HG03066 (cell line): ENCODE measurements at regions not wholly inside any gene's neighbourhood (a gene's known extent, or its start where the extent isn't known, plus 50 kb on each side); places are given as distances from the start of the nearest gene placed in this dataset.
A peak's percentile ranks its signal among the peaks of the same experiment; 100 is the strongest.
"Not testable (repeated sequence)": the region's sequence is repeated elsewhere in the genome, so short reads cannot be mapped to it uniquely, and the experiment has no call there.

Source experiments
- ATAC-seq: cut with Tn5 transposase; IDR thresholded peaks from one replicate; pipeline ENCODE4 v1.9.1; 2021; ENCODE audit warnings: low read depth; ENCODE audit not compliant: unreplicated experiment

DNA sequence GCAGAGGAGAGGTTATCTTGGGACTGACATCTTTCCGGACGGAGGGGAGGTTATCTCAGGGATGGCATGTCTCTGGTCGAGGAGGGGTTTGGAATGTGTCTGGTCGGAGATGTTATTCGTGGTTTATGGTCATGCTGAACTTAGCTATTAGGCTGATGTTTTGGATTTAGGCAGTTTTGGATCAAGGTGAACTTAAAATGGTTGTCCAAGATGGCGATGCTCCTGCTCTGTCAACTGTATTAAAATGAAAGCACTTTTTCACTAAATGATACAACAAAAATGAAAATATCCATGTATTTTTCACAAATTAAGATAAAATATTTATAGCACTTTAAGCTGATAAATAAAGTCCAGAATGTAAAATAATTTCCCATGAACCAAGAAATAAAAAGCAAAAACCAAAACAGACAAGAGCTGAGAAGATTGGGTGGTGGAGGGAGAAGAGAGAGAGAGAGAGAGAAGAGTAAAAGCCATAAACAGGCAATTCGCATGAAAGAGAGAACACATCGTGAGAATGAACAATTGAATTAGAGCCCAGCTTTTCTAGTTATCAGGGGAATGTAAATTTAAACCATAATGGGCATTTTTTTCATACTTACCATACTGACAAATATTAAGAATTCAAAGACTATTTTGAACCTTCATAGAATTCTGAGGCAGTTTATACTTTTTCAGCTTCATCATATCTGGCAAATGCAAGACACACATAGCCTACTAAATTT lies 2236.0 kb upstream of the AGA start:
- ATAC-seq: no peak

DNA sequence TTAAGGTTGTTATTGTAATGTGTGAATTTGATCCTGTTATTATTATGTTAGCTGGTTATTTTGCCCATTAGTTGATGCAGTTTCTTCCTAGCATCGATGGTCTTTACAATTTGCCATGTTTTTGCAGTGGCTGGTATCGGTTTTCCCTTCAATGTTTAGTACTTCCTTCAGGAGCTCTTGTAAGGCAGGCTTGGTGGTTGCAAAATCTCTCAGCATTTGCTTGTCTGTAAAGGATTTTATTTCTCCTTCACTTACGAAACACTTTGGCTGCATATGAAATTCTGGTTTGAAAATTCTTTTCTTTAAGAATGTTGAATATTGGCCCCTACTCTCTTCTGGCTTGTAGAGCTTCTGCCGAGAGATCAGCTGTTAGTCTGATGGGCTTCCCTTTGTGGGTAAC lies 2241.4 kb upstream of the AGA start:
- ATAC-seq: not testable (repeated sequence)

DNA sequence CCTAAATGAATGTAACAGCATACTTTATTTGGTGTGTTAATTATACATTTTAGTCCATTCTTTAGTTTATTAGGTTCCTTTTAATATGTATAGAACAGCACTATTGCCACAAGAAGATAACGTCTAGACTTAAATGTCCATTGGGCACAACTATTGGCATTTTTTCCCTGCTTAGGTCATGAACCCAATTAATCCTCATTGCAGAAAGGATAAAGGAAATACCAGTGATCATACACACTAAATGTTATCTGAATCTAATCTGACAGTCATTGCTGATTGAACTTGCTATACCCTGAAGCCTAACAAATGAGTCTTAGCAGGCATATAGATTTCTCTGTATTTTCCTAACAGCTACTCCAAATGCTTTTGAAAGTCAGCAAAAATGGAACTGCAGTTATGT lies 2250.0 kb upstream of the AGA start:
- ATAC-seq: no peak

DNA sequence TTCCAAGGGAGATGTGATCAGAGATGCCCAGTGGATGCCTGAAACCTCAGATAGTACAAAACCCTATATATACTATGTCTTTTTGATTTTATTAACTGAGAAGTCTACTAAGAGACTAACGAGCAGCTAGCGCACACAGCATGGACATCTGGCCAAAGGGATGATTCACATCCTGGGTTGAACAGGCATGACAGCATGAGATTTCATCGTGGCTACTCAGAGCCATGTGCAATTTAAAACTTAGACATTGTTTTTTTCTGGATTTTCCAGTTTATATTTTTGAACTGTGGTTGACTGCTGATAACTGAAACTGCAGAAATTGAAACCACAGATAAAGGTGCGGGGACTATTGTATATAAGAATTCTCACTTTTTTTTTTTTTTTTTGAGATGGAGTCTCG lies 2252.9 kb upstream of the AGA start:
- no peak for ATAC-seq

DNA sequence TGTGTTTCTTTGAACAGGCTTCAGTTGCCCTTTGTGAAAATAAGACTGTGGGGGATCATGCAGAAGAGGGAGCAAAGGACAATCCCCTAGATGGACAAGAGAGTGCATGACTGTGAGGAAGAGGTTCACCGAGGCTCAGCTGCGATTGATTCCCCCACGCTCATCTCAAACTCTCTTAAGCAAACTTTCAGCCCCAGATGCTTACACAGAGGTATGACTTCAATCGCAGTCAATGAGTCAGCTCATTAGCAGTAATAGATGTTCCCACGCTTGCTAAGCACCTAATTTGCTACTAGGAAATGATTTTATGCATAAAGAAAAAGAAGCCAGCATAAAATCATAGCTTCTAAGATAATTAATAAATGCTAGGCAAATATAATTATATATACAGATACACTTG lies 2256.1 kb upstream of the AGA start:
- ATAC-seq: no peak

DNA sequence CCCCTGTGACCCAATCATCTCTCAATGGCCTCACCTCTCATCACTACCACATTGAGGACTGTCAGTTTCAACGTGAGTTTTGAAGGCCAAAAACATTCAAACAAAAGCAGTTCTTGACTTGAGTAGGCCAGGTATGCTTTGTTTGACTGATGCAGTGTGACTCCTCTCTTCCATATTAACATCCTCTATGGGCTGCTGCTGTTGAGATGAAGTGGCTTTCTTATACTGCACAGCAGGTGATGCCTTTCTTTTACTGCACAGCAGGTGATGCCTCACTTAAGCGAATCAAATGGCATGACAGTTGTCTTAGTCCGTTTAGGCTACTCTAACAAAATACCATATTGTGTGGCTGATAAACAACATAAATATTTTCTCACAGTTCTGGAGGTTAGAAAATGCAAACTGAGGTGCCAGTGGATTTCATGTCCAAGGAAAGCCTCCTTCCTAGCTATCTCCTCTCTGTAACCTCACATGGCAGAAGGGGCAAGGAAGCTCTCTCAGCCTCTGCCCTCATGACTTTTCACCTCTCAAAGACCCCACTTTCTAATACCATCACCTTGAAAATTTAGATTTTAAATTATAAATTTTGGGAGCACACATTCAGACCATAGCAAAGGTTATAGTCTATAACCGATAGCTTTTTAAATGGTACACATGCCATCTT lies 2267.9 kb upstream of the AGA start:
- no peak for ATAC-seq

DNA sequence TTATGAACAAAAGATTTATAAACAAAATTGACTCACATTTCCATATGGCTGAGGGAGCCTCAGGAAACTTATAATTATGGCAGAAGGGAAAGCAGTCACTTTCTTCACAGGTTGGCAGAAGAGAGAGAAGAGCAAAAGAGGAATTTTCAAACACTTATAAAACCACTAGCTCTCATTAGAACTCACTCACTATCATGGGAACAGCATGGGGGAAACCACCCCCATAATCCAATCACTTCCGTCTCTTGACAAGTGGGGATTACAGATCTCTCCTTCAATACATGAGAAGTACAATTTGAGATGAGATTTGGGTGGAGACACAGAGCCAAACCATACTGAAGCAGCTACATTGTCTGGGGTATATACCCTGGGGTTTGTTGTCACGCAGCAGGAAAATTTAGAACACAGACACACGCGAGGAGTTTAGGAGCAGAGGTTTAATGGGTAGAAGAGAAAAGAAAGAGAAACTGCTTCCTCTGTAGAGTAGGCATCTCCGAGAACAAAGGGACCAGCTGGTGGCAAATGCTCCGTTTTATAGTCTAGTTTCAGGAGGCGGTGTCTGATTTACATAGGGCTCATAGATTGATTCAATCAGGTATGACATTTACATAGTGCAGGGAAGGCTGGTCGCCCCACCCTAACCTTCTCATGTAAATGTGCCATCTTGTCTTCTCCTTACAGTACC lies 2277.7 kb upstream of the AGA start:
- no peak for ATAC-seq

DNA sequence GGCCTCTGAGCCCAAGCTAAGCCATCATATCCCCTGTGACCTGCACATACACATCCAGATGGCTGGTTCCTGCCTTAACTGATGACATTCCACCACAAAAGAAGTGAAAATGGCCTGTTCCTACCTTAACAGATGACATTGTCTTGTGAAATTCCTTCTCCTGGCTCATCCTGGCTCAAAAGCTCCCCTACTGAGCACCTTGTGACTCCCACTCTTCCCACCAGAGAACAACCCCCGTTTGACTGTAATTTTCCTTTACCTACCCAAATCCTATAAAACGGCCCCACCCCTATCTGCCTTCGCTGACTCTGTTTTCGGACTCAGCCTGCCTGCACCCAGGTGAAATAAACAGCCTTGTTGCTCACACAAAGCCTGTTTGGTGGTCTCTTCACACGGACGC lies 2284.3 kb upstream of the AGA start:
- not testable (repeated sequence) for ATAC-seq

DNA sequence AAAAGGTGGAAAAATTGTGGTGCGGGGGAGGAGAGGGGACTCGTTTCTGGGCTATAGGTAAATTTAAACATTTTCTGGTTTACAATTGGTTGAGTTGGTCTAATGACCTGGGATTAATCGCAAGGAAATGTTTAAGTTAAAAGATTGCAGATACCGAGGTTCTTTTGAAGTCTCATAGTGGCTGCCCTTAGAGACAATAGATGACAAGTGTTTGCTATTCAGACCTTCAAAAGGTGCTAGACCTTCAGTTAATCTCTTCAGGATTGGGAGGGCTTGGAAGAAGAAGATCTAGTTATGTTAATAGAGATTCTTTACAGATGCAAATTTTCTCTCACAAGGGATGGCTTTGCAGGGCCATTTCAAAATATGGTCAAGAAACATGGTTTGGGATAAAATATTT lies 2286.1 kb upstream of the AGA start:
- ATAC-seq: no peak

DNA sequence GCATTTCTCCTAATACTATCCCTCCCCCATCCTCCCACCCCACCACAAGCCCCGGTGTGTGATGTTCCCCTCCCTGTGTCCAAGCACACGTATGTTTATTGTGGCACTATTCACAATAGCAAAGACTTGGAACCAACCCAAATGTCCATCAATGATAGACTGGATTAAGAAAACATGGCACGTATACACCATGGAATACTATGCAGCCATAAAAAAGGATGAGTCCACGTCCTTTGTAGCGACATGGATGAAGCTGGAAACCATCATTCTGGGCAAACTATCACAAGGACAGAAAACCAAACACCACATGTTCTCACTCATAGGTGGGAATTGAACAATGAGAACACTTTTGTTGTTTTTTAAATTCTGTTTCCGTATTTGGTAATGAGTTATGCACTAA lies 2294.6 kb upstream of the AGA start:
- not testable (repeated sequence) for ATAC-seq

DNA sequence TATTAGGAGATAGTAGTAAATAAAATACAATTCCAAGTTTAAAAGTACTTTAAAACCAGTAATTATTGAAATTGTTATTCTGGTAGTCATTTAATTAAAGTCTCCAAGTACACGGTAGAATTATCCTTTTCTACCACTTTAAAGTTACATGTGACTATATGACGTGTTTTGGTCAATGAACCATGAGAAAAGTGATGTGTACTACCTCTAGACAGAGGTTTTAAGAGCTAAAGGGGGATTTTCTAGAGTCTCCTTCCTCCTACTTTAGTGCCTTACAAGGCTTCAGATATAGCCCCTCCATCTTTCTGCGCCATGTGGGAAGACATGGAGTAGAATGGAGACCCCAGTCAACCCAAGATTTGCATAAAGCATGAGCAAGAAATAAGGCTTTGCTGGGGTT lies 2296.6 kb upstream of the AGA start:
- no peak for ATAC-seq

DNA sequence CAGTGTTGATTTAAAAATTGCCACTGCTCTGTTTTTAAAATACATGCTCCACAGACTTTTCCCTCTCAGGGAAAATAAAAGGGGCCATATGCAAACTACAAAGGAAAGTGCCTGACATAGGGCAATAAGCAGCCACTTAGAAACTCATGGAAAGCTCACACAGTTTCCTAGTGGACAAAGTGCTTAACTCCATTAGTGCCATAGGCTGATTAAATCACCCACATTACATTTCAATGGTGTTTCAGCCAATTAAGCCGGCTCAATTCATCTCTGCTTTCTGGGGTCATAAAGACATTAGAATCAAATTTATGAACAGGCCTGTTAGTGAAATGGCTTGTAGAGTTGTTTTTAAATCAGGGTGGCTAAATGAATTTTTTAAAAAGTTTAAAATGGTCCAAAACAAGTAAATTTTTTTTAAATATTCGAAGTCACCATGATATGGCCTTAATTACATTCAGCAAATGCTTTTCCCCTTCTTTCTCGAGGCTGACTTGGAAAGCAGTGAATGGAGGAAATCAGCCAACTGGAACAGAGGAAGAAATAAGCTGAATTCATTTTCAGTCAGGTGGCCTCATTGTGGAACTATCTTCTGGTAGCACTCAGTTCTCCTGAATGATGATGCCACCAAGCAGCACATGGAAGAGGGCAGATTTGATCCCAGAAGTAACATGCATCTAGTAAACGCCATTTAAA lies 2305.1 kb upstream of the AGA start:
- no peak for ATAC-seq

DNA sequence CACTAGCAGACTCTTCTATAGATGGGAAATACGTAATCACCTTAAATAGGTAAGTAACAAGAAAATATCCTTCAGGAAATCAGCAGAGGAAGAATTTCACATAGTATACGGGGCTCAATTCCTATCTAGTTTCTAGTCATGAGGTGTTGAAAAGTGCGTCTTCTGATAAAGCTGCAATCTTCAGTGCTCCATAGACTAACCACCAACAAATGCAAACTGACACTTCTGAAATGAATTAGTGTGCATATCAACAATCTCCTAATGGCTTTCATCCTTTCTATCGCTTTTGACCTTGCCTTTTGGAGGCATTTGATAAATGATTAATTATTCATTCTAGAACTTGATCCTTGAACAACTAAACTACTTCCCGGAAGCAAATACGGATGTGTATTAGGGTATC lies 2306.6 kb upstream of the AGA start:
- ATAC-seq: no peak

DNA sequence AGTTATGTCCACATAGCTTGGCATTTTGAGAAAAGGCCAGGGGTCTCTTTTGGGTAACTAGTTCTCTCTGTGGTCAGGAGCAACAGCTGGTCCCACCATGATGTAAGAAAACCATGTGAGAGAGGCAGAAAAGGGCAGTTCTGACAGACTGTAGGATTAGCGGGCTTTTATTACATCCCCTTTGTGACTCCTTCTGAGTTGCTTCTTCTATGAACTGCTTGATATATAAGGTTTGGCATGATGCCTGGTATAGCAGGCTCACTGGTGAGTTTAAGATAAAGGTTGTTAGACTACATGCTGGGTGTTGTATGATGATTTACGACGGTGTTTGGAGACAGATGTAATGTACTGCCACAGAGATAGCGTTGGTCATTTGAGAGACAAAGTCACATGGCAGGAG lies 2308.1 kb upstream of the AGA start:
- ATAC-seq: no peak

DNA sequence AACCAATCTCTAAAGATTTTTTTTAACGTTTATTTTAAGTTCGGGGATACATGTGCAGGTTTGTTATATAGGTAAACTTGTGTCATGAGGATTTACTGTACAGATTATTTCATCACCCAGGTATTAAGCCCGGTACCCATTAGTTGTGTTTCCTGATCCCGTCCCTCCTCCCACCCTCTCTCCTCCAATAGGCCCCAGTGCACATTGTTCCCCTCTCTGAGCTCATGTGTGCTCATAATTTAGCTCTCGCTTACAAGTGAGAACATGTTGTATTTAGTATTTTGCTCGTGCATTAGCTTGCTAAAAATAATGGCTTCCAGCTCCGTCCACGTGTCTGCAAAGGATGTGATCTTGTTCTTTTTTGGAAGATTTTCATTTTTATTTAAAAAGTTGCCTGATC lies 2309.4 kb upstream of the AGA start:
- ATAC-seq: no peak

DNA sequence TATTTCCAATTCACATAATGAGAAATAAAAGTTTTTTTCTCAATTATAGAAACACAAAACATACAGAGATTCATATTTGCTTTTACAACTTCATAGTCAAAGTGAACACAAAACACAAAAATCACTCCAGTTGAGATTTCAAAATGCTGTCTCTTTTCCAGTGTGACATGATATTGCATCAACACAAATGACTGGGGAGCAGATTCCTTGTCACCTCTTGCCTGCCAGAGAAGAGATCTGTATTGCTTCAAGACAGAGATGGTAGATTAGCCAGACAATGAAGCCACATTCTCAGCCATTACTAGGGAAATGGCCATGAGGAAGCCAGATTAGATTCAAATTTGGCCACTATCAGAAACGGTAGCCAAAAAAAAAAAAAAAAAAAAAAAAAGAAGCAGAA lies 2313.1 kb upstream of the AGA start:
- ATAC-seq: no peak

DNA sequence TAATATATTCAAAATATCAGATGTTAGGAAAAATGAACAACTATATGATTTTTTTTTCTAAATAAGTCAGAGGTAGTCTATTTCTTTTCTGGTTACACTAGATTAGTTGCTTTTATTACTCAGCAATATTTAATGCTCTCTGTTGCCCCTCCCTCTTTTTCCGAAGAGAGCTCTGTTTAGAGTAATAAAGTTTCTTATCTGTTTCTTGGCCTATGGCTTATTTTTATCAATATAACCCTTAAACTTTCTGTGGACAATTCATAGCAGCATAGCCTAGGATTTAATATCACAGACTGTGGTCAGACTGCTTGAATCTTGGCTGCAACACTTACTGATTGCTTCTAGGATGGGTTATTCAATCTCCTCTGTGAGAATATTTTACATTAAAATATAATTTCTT lies 2315.4 kb upstream of the AGA start:
- ATAC-seq: no peak

DNA sequence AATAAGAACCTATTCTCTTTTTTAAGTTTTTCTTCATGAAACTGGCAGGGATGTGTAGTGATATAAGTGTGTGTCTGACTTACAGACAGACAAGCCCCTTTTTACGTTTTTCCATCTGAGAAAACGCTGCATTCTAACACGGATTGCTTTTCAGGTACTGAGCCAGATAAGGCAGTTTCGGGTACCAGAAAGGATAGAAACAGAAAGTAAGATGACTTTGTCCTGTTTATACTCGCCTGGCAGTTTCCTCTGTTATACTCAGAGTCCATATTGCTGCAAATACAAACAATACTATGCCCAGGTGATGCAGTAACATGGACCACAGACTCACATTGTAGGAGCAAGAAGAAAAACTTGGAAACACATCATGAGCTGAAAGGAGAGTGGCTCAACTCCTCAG lies 2320.6 kb upstream of the AGA start:
- peak; percentile 82 for ATAC-seq

DNA sequence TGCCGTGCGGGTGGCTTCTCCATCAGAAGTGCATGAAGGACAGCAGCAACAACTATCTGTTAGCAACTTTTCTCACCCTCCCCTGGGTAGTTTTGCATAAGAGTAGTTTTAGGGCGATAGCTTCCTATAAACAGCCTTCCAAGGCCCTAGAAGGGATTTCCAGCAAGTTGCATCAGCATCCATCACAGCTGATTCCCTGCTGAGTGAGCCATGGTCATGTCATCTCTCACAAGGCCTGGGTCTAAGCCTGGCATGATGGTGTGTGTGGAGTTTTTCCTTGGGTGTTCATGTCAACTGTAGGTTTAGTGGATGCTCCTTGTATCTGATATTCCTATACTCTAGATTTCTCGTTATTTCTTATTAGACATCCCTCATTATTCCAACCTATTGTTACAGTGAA lies 2324.7 kb upstream of the AGA start:
- ATAC-seq: no peak

DNA sequence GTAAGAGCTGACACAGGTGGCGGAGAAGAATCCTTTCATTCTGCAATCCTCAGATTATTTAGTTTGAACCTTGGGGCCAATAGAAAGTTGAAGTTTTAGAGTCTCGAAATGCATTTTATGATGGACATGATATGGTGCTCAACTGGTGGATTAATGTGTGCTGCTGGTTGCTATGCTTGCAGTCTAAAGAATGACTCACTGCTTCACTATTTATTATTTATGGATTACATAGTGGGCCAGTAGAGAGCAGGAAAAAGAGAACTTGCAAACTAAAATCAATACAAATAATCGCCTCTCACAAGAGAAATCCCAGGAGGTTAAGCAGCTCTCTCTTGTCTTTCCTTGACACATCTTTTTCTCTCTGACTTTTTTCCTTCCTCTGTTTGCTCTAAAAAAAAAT lies 2326.8 kb upstream of the AGA start:
- ATAC-seq: no peak

DNA sequence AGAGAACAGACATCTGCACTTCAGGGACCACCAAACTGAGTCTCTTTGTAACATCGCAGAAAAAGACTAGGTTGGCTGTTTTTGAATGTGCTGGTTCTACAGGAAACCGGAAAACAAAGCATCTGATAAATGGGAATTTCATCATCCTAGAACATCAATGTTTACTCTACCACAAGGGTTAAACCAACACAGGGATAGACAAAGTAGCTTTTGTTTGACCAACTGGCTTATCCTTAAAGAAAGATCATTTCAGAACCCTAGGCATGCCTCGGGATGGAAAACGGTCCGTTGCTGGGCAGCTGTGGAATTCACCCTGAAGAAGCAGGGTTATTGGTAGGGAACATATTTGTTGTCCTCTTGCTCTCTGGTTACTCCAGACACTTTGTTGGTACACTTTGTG lies 2355.5 kb upstream of the AGA start:
- no peak for ATAC-seq
